Cardiac fibroblast (primary cell): ENCODE measurements at regions not wholly inside any gene's neighbourhood (a gene's known extent, or its start where the extent isn't known, plus 50 kb on each side); places are given as distances from the start of the nearest gene placed in this dataset.

Source experiments
- DNase-seq, 2 donors: peaks; one replicate each; pipeline versions ENCODE4 v3.0.0 to v3.0.0-alpha.2; 2010; ENCODE audit warnings: low read depth in 2 of 2
- H3K4me3 ChIP-seq, 2 donors: replicated peaks in 1 of 2; 1 replicate in 1 of 2; 2 replicates in 1 of 2; pipeline ENCODE4 v1.5.1; 2011; ENCODE audit warnings: low read depth in 2 of 2, low read length in 2 of 2, mild to moderate bottlenecking in 2 of 2, moderate library complexity in 1 of 2
- CTCF ChIP-seq: IDR thresholded peaks from one replicate; pipeline ENCODE4 v1.5.1; 2011; ENCODE audit warnings: low read depth, mild to moderate bottlenecking, low read length, inconsistent platforms

- no peak for TF ChIP-seq CTCF
- no peak overlapping the region for H3K4me3 ChIP-seq
- DNase-seq, result no peak
Observed at GRCh38 chr11:15884141-15884540, 472.2 kb downstream of the SOX6 start.

- TF ChIP-seq CTCF, result no peak
- no peak for DNase-seq
- no peak overlapping the region for H3K4me3 ChIP-seq
Observed at GRCh38 chr11:15884777-15885540, 471.4 kb downstream of the SOX6 start.

- no peak for TF ChIP-seq CTCF
- DNase-seq, result no peak
- no peak overlapping the region for H3K4me3 ChIP-seq
Observed at GRCh38 chr11:15885854-15886253, 470.5 kb downstream of the SOX6 start.

GRCh38 chr11:15886299-15886698 is 470.0 kb downstream of the SOX6 start:
- no peak for TF ChIP-seq CTCF
- DNase-seq, result no peak
- no peak overlapping the region for H3K4me3 ChIP-seq

- no peak overlapping the region for H3K4me3 ChIP-seq
- no peak for DNase-seq
- no peak for TF ChIP-seq CTCF
Observed at GRCh38 chr11:15886866-15887265, 469.5 kb downstream of the SOX6 start.

GRCh38 chr11:15888556-15889345 is 467.6 kb downstream of the SOX6 start:
- TF ChIP-seq CTCF, result no peak
- no peak for DNase-seq
- H3K4me3 ChIP-seq, result no peak overlapping the region
